ENCODE measurements at regions not wholly inside any gene's neighbourhood (a gene's known extent, or its start where the extent isn't known, plus 50 kb on each side); places are given as distances from the start of the nearest gene placed in this dataset.
"Not testable (repeated sequence)": the region's sequence is repeated elsewhere in the genome, so short reads cannot be mapped to it uniquely, and the experiment has no call there.

- no peak overlapping the region for H3K27ac ChIP-seq
These were observed 119.2 kb upstream of the TMEM170B start for GRCh38 chr6:11418290-11418905.

GRCh38 chr6:11416936-11417576 lies 120.5 kb upstream of the TMEM170B start:
- Histone ChIP-seq H3K27ac (no peak overlapping the region), H3K36me3 (replicated peaks) (no peaks in the 10 kb centered on the region), H3K27me3 (replicated peaks) (no peaks in the 10 kb centered on the region), H3K4me3 (ENCODE audit: low read depth, low read length) (no peak overlapping the region)
- in situ Hi-C loops (cut with HindIII; ENCODE audit: low pct_ligation_motif_present, low sequenced_read_pairs) = no loop called here
- TF ChIP-seq CTCF (IDR thresholded peaks at IDR 0.05; ENCODE audit: low read depth, low read length, missing control alignments) = no peak
- DNase-seq = no peak

More at GRCh38 chr6:11418290-11418905, 119.2 kb upstream of the TMEM170B start:
- DNase-seq = no peak
- H3K36me3 ChIP-seq (replicated peaks) = no peaks in the 10 kb centered on the region
- no peak overlapping the region for H3K4me3 ChIP-seq (ENCODE audit: low read depth, low read length)
- H3K27me3 ChIP-seq (replicated peaks) = no peaks in the 10 kb centered on the region
- in situ Hi-C loops (cut with HindIII; ENCODE audit: low pct_ligation_motif_present, low sequenced_read_pairs) = no loop called here
- no peak for TF ChIP-seq CTCF (IDR thresholded peaks at IDR 0.05; ENCODE audit: low read depth, low read length, missing control alignments)

GRCh38 chr6:11416099-11416935 lies 121.2 kb upstream of the TMEM170B start:
- H3K27me3 ChIP-seq (replicated peaks); H3K4me3 ChIP-seq (ENCODE audit: low read depth, low read length); in situ Hi-C loops (cut with HindIII; ENCODE audit: low pct_ligation_motif_present, low sequenced_read_pairs); H3K27ac ChIP-seq; H3K36me3 ChIP-seq (replicated peaks); DNase-seq: not testable (repeated sequence)
- peak; percentile 2 for TF ChIP-seq CTCF (IDR thresholded peaks at IDR 0.05; ENCODE audit: low read depth, low read length, missing control alignments)

- Histone ChIP-seq H3K27me3 (replicated peaks) (no peaks in the 10 kb centered on the region), H3K4me3 (ENCODE audit: low read depth, low read length) (no peak overlapping the region), H3K27ac (no peak overlapping the region), H3K36me3 (replicated peaks) (no peaks in the 10 kb centered on the region)
- no peak for DNase-seq
- TF ChIP-seq CTCF (IDR thresholded peaks at IDR 0.05; ENCODE audit: low read depth, low read length, missing control alignments) = no peak
- in situ Hi-C loops (cut with HindIII; ENCODE audit: low pct_ligation_motif_present, low sequenced_read_pairs) = no loop called here
These were observed 122.0 kb upstream of the TMEM170B start for GRCh38 chr6:11415557-11415956.

GRCh38 chr6:11414176-11414963 lies 123.2 kb upstream of the TMEM170B start:
- Histone ChIP-seq H3K27ac (no peak overlapping the region), H3K36me3 (replicated peaks) (no peaks in the 10 kb centered on the region), H3K27me3 (replicated peaks) (no peaks in the 10 kb centered on the region), H3K4me3 (ENCODE audit: low read depth, low read length) (no peak overlapping the region)
- in situ Hi-C loops (cut with HindIII; ENCODE audit: low pct_ligation_motif_present, low sequenced_read_pairs) = no loop called here
- TF ChIP-seq CTCF (IDR thresholded peaks at IDR 0.05; ENCODE audit: low read depth, low read length, missing control alignments) = no peak
- no peak for DNase-seq

All from brain microvascular endothelial cell (primary cell).